ENCODE measurements at regions not wholly inside any gene's neighbourhood (a gene's known extent, or its start where the extent isn't known, plus 50 kb on each side); places are given as distances from the start of the nearest gene placed in this dataset.

- TF ChIP-seq E2F5 (CRISPR knock-in tag; IDR thresholded peaks at IDR 0.05) (no peak), JAZF1 (CRISPR knock-in tag; IDR thresholded peaks at IDR 0.05) (no peak), HMGXB4 (CRISPR knock-in tag; IDR thresholded peaks at IDR 0.05) (no peak), EMX1 (CRISPR knock-in tag; IDR thresholded peaks at IDR 0.05) (no peak), ESRRA (CRISPR knock-in tag; IDR thresholded peaks at IDR 0.05; ENCODE audit: borderline replicate concordance) (no peak), IRF1 (CRISPR knock-in tag; IDR thresholded peaks at IDR 0.05) (no peak), ATF6 (CRISPR knock-in tag; IDR thresholded peaks at IDR 0.05) (no peak), FOXP4 (CRISPR knock-in tag; IDR thresholded peaks at IDR 0.05) (no peak), PREB (CRISPR knock-in tag; IDR thresholded peaks at IDR 0.05; ENCODE audit: borderline replicate concordance) (no peak)
Observed at GRCh38 chr6:37759221-37760144, 60.0 kb upstream of the ZFAND3 start (continued).

- H3K27me3 Mint-ChIP-seq (ENCODE audit: low read depth): peaks cover 97% of the 10 kb centered on the region
- DNase-seq (ENCODE audit: low spot score) (no peak), ATAC-seq (no peak)
- no peaks in the 10 kb centered on the region for H3K36me3 Mint-ChIP-seq
- no peak overlapping the region for H3K27ac Mint-ChIP-seq
- no peaks in the 10 kb centered on the region for H3K4me1 Mint-ChIP-seq
- TF ChIP-seq IRF1 (CRISPR knock-in tag; IDR thresholded peaks at IDR 0.05): no peak
- ChIA-PET CTCF (no interaction called here), POLR2A (no interaction called here)
- no peaks in the 10 kb centered on the region for H3K9me3 Mint-ChIP-seq
- H3K4me3 Mint-ChIP-seq: no peak overlapping the region
Observed at GRCh38 chr6:37758647-37759046, 60.9 kb upstream of the ZFAND3 start.

- TF ChIP-seq SMAD4 (CRISPR knock-in tag; IDR thresholded peaks at IDR 0.05) (no peak), JUN (CRISPR knock-in tag; IDR thresholded peaks at IDR 0.05) (no peak)
- CTCF ChIA-PET: no interaction called here
- H3K27me3 Mint-ChIP-seq (ENCODE audit: low read depth): peaks cover 96% of the 10 kb centered on the region
- ATAC-seq (no peak), DNase-seq (ENCODE audit: low spot score) (no peak)
- POLR2A ChIA-PET: no interaction called here
- H3K4me1 Mint-ChIP-seq: no peaks in the 10 kb centered on the region
- H3K27ac Mint-ChIP-seq: no peak overlapping the region
- H3K9me3 Mint-ChIP-seq: no peaks in the 10 kb centered on the region
- no peaks in the 10 kb centered on the region for H3K36me3 Mint-ChIP-seq
- no peak overlapping the region for H3K4me3 Mint-ChIP-seq
Observed at GRCh38 chr6:37758234-37758633, 60.6 kb upstream of the MDGA1 start.

Data from WTC11 (cell line).